Nephron (organoid): ENCODE measurements at regions not wholly inside any gene's neighbourhood (a gene's known extent, or its start where the extent isn't known, plus 50 kb on each side); places are given as distances from the start of the nearest gene placed in this dataset.

Source experiments
- H3K27ac Mint-ChIP-seq, 3 experiments: 2 replicates each; pipeline ENCODE4 v1.8.0; 2020; ENCODE audit warnings: mixed read lengths in 3 of 3, mild to moderate bottlenecking in 2 of 3, moderate library complexity in 1 of 3
- H3K27me3 Mint-ChIP-seq: 2 replicates; pipeline ENCODE4 v1.8.0; 2021; ENCODE audit warnings: low read depth, mild to moderate bottlenecking, moderate library complexity, mixed read lengths
- H3K36me3 Mint-ChIP-seq: 2 replicates; pipeline ENCODE4 v1.8.0; 2020; ENCODE audit warnings: low read depth, mixed read lengths
- H3K4me1 Mint-ChIP-seq: 2 replicates; pipeline ENCODE4 v1.8.0; 2020; ENCODE audit warnings: mixed read lengths
- H3K4me3 Mint-ChIP-seq, 3 experiments: 2 replicates each; pipeline ENCODE4 v1.8.0; 2020; ENCODE audit warnings: mild to moderate bottlenecking in 3 of 3, mixed read lengths in 3 of 3, moderate library complexity in 2 of 3
- H3K9me3 Mint-ChIP-seq: 2 replicates; pipeline ENCODE4 v1.8.0; 2020; ENCODE audit warnings: mixed read lengths
- CTCF ChIP-seq, 3 experiments: fragments of 200-600 bp; sonication (generic); IDR thresholded peaks; one replicate each; pipeline ENCODE4 v1.5.0; 2021; ENCODE audit warnings: antibody characterized with exemption in 3 of 3; ENCODE audit not compliant: unreplicated experiment in 3 of 3

- no peak for TF ChIP-seq CTCF (IDR thresholded peaks at IDR 0.05; ENCODE audit: unreplicated experiment in 3 of 3)
- Mint-ChIP-seq H3K36me3 (no peaks in the 10 kb centered on the region), H3K9me3 (peaks cover 3% of the 10 kb centered on the region), H3K27ac (no peak overlapping the region), H3K27me3 (no peaks in the 10 kb centered on the region), H3K4me3 (no peak overlapping the region), H3K4me1 (no peaks in the 10 kb centered on the region)
These were observed 223.5 kb downstream of the GPD2 start for GRCh38 chr2:156659694-156660093.

GRCh38 chr2:156663757-156664409, 227.7 kb downstream of the GPD2 start:
- H3K27ac Mint-ChIP-seq, result no peak overlapping the region
- H3K27me3 Mint-ChIP-seq, result no peaks in the 10 kb centered on the region
- H3K4me3 Mint-ChIP-seq, result no peak overlapping the region
- peaks cover 19% of the 10 kb centered on the region for H3K9me3 Mint-ChIP-seq
- no peaks in the 10 kb centered on the region for H3K4me1 Mint-ChIP-seq
- no peak for TF ChIP-seq CTCF (IDR thresholded peaks at IDR 0.05; ENCODE audit: unreplicated experiment in 3 of 3)
- no peaks in the 10 kb centered on the region for H3K36me3 Mint-ChIP-seq

- peaks cover 22% of the 10 kb centered on the region for H3K9me3 Mint-ChIP-seq
- no peaks in the 10 kb centered on the region for H3K4me1 Mint-ChIP-seq
- H3K27ac Mint-ChIP-seq, result no peak overlapping the region
- no peak overlapping the region for H3K4me3 Mint-ChIP-seq
- no peak for TF ChIP-seq CTCF (IDR thresholded peaks at IDR 0.05; ENCODE audit: unreplicated experiment in 3 of 3)
- H3K27me3 Mint-ChIP-seq, result no peaks in the 10 kb centered on the region
- no peaks in the 10 kb centered on the region for H3K36me3 Mint-ChIP-seq
These were observed 230.1 kb downstream of the GPD2 start for GRCh38 chr2:156666130-156666785.

GRCh38 chr2:156670104-156670503, 233.9 kb downstream of the GPD2 start:
- Mint-ChIP-seq H3K4me3 (no peak overlapping the region), H3K27me3 (no peaks in the 10 kb centered on the region), H3K4me1 (no peaks in the 10 kb centered on the region), H3K36me3 (no peaks in the 10 kb centered on the region), H3K27ac (no peak overlapping the region), H3K9me3 (peaks cover 19% of the 10 kb centered on the region)
- no peak for TF ChIP-seq CTCF (IDR thresholded peaks at IDR 0.05; ENCODE audit: unreplicated experiment in 3 of 3)

- no peaks in the 10 kb centered on the region for H3K36me3 Mint-ChIP-seq
- peaks cover 17% of the 10 kb centered on the region for H3K9me3 Mint-ChIP-seq
- TF ChIP-seq CTCF (IDR thresholded peaks at IDR 0.05; ENCODE audit: unreplicated experiment in 3 of 3), result no peak
- no peak overlapping the region for H3K27ac Mint-ChIP-seq
- H3K27me3 Mint-ChIP-seq, result no peaks in the 10 kb centered on the region
- H3K4me3 Mint-ChIP-seq, result no peak overlapping the region
- no peaks in the 10 kb centered on the region for H3K4me1 Mint-ChIP-seq
These were observed 235.7 kb downstream of the GPD2 start for GRCh38 chr2:156671706-156672361.
